ENCODE measurements at regions not wholly inside any gene's neighbourhood (a gene's known extent, or its start where the extent isn't known, plus 50 kb on each side); places are given as distances from the start of the nearest gene placed in this dataset.
A peak's percentile ranks its signal among the peaks of the same experiment; 100 is the strongest.
"Not testable (repeated sequence)": the region's sequence is repeated elsewhere in the genome, so short reads cannot be mapped to it uniquely, and the experiment has no call there.

DNA sequence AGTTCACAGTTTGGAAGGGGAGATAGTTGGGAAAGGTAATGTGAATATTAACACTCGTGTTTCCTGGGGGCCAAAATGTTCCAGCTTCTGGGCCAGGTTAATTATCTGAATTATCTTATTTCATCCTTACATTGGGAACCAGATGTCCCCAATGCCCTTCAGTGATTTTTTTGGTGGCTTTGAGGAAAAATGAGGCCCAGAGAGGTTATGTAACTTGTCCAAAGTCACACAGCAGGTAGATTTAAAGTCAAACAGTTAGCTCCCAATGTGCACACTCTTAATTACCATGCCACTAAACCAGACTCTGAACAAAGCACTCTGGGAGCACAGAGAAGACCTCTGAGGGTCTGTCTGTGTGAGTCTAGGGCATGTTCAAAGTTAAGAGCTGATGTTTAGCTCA, 259.9 kb upstream of the PLGLB2 start:
- intact Hi-C loops (cut with DNase I); H3K27me3 ChIP-seq; H3K36me3 ChIP-seq; DNase-seq (ENCODE audit: extremely low spot score in 2 of 2); H3K4me1 ChIP-seq; H3K27ac ChIP-seq; H3K4me3 ChIP-seq; H3K9me3 ChIP-seq: not testable (repeated sequence)

DNA sequence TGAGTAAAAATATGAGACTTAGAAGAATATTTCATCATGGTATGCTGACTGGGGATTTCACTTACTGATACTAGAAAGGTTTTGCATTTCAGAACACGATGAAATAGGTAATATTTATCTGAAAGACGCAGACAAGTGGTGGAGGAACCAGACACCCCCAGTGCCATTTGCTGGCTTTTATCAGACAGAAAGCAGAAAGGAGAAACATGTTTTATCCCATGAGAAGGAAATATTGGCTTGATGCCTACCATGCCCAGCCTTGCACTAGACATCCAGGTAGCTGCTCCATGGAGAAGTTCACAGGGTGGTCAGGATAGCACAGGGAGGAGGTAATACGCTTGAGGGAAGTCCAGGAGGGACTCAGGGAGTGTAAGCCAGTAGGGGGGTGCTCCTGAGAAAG, 258.9 kb upstream of the PLGLB2 start:
- DNase-seq (ENCODE audit: extremely low spot score in 2 of 2); intact Hi-C loops (cut with DNase I); H3K27me3 ChIP-seq; H3K27ac ChIP-seq; H3K4me3 ChIP-seq; H3K4me1 ChIP-seq; H3K36me3 ChIP-seq; H3K9me3 ChIP-seq: not testable (repeated sequence)

DNA sequence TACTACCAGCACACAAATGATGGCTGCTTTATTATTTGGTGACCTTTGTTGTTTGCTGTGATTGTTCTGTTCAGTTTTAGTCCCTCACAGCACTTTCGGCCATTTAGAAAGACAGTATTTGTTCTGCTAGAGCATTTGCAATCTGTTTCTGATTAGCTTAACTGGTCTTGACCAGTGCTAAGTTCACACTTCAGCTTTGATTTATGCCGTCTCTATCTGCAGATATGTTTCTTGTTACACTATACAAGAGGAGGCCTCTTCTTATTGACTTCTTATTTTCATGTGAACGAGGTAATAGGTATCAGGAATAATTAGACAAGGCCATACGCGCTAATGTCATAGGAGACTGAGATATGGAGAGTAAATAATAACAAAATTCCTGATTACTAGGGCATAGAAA, 253.0 kb upstream of the PLGLB2 start:
- H3K4me1 ChIP-seq; H3K27ac ChIP-seq; H3K36me3 ChIP-seq; H3K9me3 ChIP-seq; H3K27me3 ChIP-seq; H3K4me3 ChIP-seq; intact Hi-C loops (cut with DNase I); DNase-seq (ENCODE audit: extremely low spot score in 2 of 2): not testable (repeated sequence)

DNA sequence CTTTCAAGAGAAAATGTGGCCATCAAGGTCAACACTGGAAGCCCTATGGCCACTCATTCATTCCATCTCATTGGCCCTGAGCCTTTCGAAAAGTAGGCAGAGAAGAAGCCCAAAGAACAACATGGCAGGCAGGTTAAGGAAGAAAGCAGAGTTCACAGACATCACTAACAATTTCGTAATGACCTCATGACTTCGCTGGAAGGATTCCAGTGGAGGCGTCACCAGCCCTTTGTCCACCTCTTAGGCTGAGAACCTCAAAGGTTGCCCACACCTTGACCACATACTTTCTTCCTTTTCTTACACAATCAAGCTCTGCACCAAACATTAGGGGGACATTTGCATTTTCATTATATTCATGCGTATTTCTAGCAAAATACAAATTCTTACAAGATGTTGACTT, 252.4 kb upstream of the PLGLB2 start:
- DNase-seq (ENCODE audit: extremely low spot score in 2 of 2); H3K27me3 ChIP-seq; H3K27ac ChIP-seq; H3K4me1 ChIP-seq; H3K4me3 ChIP-seq; intact Hi-C loops (cut with DNase I); H3K9me3 ChIP-seq; H3K36me3 ChIP-seq: not testable (repeated sequence)

DNA sequence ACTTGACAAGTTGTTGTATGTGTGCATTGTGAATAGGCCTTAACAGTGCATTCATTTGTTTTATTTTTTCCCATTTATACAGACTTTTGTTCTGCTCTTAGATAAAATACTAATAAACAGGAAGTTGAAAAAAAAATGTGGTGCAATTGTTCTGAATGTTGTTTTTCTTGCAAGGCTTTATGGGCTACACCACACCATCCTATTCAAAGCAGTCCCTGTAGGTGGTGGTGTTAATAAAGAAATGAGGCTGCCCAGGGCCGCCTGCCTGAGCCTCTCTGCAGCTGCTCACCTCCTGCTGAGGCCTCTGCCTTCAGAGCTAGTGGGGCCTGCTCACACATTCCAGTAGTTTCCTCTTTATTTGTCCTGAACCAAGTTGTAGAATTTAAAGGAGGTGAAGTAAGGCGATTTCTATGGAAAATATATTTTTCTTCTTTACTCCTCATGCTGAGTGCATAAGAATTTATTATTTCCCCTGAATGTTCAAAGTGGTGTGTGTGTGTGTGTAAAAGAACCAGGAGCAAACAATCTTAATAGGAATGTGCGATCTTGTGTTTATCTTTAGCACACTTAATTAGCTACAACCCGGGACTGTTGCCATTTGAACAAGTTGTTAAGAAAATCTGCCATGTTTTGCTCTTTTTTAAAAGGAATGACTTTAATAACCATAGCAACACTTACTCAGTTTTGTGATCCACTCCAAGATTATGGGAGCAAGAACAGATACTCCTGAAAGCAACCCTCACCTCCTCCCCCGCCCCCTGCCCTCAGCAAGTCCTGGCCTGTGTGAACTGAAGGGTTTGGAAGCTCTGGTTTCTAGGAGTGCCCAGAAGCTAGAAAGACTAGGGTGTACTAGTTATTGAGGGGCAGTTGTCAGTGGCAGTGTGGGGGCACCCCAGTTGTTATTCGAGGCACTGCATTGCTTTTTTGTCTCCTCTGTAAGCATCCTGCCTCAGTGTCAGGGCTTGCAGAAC, 251.6 kb upstream of the PLGLB2 start:
- H3K27ac ChIP-seq; H3K36me3 ChIP-seq; H3K4me3 ChIP-seq; H3K27me3 ChIP-seq; intact Hi-C loops (cut with DNase I); H3K4me1 ChIP-seq; DNase-seq (ENCODE audit: extremely low spot score in 2 of 2); H3K9me3 ChIP-seq: not testable (repeated sequence)

DNA sequence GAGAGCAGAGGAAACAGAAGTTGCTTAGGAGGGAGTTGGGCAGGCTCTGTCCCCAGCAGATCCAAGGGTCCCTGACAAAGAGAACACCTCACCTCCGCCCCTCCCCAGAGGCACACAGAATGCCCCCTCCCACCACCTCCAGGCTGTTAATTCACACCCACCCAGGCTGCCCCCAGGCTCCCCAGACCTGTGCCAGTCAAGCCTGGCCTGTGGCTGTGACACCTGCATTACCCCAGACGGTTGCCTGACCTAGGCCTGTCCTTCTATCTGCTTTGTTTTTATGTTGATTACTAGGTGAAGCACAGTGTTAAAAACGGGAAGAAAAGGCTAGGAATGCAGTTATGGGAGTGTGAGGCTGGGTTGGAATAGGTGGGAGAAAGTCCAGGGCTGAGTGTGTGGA, 250.8 kb upstream of the PLGLB2 start:
- H3K4me1 ChIP-seq; DNase-seq (ENCODE audit: extremely low spot score in 2 of 2); H3K36me3 ChIP-seq; H3K27me3 ChIP-seq; intact Hi-C loops (cut with DNase I); H3K27ac ChIP-seq; H3K4me3 ChIP-seq; H3K9me3 ChIP-seq: not testable (repeated sequence)

DNA sequence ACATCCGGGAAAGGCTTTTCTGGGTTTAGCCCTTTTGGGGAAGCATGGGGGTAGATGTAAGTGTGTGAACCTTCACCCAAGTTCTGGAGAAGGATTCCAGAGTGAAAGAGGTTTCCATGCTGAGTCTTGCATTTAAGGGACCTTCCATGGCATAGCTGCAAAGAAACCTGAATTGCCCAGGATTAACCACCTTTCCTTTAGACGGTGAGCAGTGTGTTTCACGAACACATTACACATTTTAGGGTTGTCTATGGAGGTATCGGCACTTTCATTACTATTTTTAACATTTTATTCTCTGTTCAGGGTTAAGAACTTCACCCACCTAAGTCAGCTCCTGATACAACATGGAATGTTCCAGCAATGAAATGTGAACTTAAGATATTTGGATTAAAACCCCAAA, 250.2 kb upstream of the PLGLB2 start:
- H3K4me3 ChIP-seq; H3K27me3 ChIP-seq; H3K4me1 ChIP-seq; intact Hi-C loops (cut with DNase I); DNase-seq (ENCODE audit: extremely low spot score in 2 of 2); H3K36me3 ChIP-seq; H3K27ac ChIP-seq; H3K9me3 ChIP-seq: not testable (repeated sequence)

DNA sequence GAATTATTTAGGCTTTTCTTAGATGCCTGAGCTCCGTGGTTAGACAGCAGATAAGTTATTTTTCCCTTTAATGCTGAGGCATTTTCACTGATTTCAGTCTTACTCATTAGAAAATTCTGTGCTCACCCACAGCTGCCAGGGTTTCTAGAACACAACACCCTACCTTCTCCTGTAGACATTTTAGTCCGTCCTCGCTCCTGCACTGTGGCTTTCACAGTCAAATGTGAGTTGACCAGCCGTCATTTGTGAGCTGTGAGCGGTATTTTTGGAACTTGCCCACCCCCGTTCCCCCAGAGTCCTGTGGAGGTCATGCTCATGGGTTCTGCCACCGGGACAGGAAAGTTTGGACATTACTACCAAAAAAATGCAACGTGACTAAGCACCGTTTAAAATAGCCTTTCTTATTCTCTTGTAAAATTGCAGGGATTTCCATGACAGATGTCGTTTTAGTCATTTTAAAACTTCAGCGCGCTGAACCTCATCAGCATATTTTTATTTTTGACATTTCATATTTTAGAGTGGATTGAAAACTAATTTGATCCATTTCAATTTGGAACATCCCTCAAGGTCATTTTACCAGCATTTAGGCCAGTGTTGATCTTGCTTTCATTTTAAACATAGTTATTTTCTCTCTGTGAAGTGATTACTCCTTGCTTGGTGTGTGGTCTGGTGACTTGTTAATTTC, 249.6 kb upstream of the PLGLB2 start:
- H3K27me3 ChIP-seq; intact Hi-C loops (cut with DNase I); H3K4me3 ChIP-seq; H3K9me3 ChIP-seq; DNase-seq (ENCODE audit: extremely low spot score in 2 of 2); H3K27ac ChIP-seq; H3K36me3 ChIP-seq; H3K4me1 ChIP-seq: not testable (repeated sequence)

DNA sequence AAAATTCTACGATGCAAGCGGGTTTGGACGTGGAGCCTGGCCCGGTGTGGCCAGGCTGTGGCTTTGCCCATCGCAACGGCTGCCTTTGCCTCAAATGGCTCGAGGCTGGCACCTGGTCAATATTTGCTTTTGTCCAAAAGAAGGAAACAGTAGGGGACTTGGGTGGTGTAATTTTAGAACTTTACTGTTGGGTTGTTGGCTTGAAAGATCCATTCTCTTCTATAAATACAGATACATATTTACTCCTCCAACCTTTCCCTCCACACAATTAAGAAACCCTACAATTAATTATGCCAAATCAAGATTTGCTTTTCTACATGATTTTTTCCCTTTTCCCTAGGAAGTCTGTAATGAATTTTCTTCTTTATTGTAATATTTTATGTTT, 249.0 kb upstream of the PLGLB2 start:
- H3K27me3 ChIP-seq; H3K36me3 ChIP-seq; H3K4me1 ChIP-seq; DNase-seq (ENCODE audit: extremely low spot score in 2 of 2); H3K27ac ChIP-seq; H3K9me3 ChIP-seq; H3K4me3 ChIP-seq; intact Hi-C loops (cut with DNase I): not testable (repeated sequence)

DNA sequence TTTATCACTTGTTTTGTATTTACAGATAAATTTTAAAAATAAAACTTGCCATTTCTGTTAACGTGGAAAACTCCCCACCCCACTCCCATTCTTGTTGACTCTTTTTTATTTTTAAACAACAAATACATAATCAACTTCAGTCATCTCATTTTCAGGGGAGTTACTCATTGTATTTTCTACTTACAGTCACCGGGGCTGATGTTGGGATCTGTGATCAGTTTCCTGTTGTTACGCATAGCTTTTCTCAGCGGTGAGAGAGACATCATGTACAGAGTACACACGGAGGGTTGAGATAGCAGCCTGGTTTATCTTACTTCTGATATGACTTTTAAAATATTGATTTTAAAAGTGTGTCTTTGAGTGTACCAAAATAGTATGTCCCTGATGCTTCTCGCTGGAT, 248.0 kb upstream of the PLGLB2 start:
- H3K4me1 ChIP-seq; H3K27me3 ChIP-seq; H3K27ac ChIP-seq; intact Hi-C loops (cut with DNase I); H3K4me3 ChIP-seq; H3K9me3 ChIP-seq; DNase-seq (ENCODE audit: extremely low spot score in 2 of 2); H3K36me3 ChIP-seq: not testable (repeated sequence)

DNA sequence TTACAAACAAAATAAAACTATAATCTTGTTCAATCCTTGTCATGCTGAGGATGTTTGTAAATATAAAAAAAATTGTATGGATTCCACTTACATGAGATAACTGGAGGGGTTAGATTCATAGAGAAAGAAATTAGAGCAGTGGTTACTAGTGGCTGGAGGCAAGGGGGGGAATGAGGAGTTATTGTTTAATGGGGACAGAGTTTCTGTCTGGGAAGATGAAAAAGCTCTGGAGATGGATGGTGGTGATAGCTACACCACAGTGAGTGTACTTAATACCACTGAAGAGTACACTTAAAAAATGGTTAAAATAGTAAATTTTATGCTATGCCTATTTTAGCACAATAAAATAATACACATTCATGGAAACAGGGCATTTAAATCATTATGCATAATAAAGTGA, 247.5 kb upstream of the PLGLB2 start:
- H3K4me3 ChIP-seq; H3K36me3 ChIP-seq; H3K27me3 ChIP-seq; DNase-seq (ENCODE audit: extremely low spot score in 2 of 2); H3K4me1 ChIP-seq; H3K27ac ChIP-seq; intact Hi-C loops (cut with DNase I); H3K9me3 ChIP-seq: not testable (repeated sequence)

DNA sequence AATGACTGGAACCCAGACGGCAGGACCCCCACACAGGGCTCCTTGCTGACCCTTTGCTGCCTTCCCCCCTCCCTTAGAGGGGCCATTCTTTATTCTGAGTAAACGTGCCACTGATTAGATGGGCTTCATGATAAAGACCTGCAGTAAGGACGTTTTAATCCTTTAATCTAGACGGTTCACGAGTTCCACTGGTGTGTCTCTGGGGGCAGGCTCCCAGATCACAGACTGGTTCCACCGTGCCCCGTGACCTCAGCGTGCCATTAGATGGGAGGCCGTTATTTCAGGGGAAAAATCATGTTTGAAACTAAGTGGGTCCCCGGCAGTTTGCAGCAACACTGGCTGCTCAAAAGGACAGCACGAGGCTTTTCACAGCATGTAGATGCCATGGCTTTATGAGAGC, 246.9 kb upstream of the PLGLB2 start:
- peak in 1 of 2 donors; percentile 4 for DNase-seq (ENCODE audit: extremely low spot score in 2 of 2)
- H3K27ac ChIP-seq; H3K4me3 ChIP-seq; intact Hi-C loops (cut with DNase I); H3K4me1 ChIP-seq; H3K27me3 ChIP-seq; H3K36me3 ChIP-seq; H3K9me3 ChIP-seq: not testable (repeated sequence)

DNA sequence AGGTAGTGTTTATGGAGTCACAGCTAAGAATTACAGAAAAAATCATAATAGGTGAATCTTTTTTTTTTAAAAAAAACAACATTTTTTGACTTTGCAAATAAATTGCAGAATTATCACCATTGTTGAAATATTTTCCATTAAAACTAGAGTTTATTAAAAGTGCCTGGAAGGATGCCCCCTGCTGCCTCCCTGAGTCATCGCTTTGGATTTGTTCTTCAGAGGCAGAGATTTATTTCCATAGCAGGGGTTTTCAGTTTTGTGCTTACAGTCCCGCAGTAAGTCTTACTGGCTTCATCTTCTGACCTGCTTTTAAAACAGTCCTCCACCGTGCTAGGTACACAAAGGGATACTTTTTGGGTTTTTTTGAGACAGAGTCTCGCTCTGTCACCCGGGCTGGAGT, 244.9 kb upstream of the PLGLB2 start:
- H3K9me3 ChIP-seq; H3K36me3 ChIP-seq; H3K4me3 ChIP-seq; H3K27ac ChIP-seq; H3K4me1 ChIP-seq; H3K27me3 ChIP-seq; DNase-seq (ENCODE audit: extremely low spot score in 2 of 2); intact Hi-C loops (cut with DNase I): not testable (repeated sequence)

DNA sequence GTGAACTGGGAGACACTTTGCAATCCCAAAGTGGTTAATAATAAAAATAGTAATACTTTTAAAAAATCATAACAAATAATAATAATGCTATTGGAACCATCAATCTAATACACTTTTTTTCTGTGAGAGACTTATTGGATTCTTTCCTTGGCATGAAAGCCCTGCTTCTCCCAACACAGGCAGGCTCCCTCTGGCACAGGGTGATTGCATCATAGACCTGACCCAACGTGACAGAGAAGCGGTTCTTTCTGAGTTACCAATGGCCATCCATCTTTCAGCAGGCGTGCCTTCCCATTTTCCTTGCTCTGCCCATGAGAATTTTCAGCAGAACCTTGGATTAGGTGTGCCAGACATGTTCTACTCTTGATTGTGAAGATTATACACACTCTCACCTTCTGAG, 242.6 kb upstream of the PLGLB2 start:
- DNase-seq (ENCODE audit: extremely low spot score in 2 of 2); H3K9me3 ChIP-seq; H3K27me3 ChIP-seq; H3K36me3 ChIP-seq; H3K4me3 ChIP-seq; intact Hi-C loops (cut with DNase I); H3K27ac ChIP-seq; H3K4me1 ChIP-seq: not testable (repeated sequence)
